ENCODE measurements at regions not wholly inside any gene's neighbourhood (a gene's known extent, or its start where the extent isn't known, plus 50 kb on each side); places are given as distances from the start of the nearest gene placed in this dataset.

- Mint-ChIP-seq H3K27me3 (ENCODE audit: low read depth) (no peaks in the 10 kb centered on the region), H3K36me3 (ENCODE audit: low read depth) (no peaks in the 10 kb centered on the region), H3K27ac (no peak overlapping the region), H3K4me3 (no peak overlapping the region), H3K9me3 (ENCODE audit: insufficient read depth) (no peaks in the 10 kb centered on the region), H3K4me1 (ENCODE audit: low read depth) (no peaks in the 10 kb centered on the region)
- ChIA-PET CTCF (no interaction called here), POLR2A (no interaction called here)
- DNase-seq, result no peak
- ATAC-seq, result no peak
Observed at GRCh38 chr11:80669620-80670019, 1228.8 kb upstream of the TENM4 start.

DNA sequence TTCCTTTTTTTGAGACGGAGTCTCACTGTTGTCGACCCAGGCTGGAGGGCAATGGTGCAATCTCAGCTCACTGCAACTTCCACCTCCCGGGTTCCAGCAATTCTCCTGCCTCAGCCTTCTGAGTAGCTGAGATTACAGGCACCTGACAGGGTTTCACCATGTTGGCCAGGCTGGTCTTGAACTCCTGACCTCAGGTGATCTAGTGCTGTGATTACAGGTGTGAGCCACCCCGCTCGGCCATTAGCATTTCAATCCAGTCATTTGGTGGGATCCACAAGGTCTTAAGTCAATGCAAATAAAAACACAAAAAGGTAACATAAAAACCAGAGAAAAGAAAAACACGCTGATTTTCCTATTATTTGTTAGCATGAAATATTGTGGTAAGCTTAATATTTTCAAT is 1227.2 kb upstream of the TENM4 start:
- no peaks in the 10 kb centered on the region for H3K27me3 Mint-ChIP-seq (ENCODE audit: low read depth)
- CTCF ChIA-PET, result no interaction called here
- no peak for DNase-seq
- no peaks in the 10 kb centered on the region for H3K9me3 Mint-ChIP-seq (ENCODE audit: insufficient read depth)
- no peak for ATAC-seq
- no peaks in the 10 kb centered on the region for H3K4me1 Mint-ChIP-seq (ENCODE audit: low read depth)
- no peak overlapping the region for H3K27ac Mint-ChIP-seq
- H3K36me3 Mint-ChIP-seq (ENCODE audit: low read depth), result no peaks in the 10 kb centered on the region
- H3K4me3 Mint-ChIP-seq, result no peak overlapping the region
- POLR2A ChIA-PET, result no interaction called here

- DNase-seq, result no peak
- no peaks in the 10 kb centered on the region for H3K27me3 Mint-ChIP-seq (ENCODE audit: low read depth)
- ChIA-PET POLR2A (no interaction called here), CTCF (no interaction called here)
- H3K27ac Mint-ChIP-seq, result no peak overlapping the region
- peaks cover under 1% of the 10 kb centered on the region for H3K9me3 Mint-ChIP-seq (ENCODE audit: insufficient read depth)
- ATAC-seq, result no peak
- no peak overlapping the region for H3K4me3 Mint-ChIP-seq
- H3K4me1 Mint-ChIP-seq (ENCODE audit: low read depth), result no peaks in the 10 kb centered on the region
- H3K36me3 Mint-ChIP-seq (ENCODE audit: low read depth), result no peaks in the 10 kb centered on the region
Observed at GRCh38 chr11:80655834-80656233, 1215.0 kb upstream of the TENM4 start.

- no peaks in the 10 kb centered on the region for H3K36me3 Mint-ChIP-seq (ENCODE audit: low read depth)
- no peak overlapping the region for H3K27ac Mint-ChIP-seq
- ATAC-seq (no peak), DNase-seq (no peak)
- CTCF ChIA-PET, result no interaction called here
- POLR2A ChIA-PET, result no interaction called here
- no peaks in the 10 kb centered on the region for H3K9me3 Mint-ChIP-seq (ENCODE audit: insufficient read depth)
- H3K27me3 Mint-ChIP-seq (ENCODE audit: low read depth), result no peaks in the 10 kb centered on the region
- no peaks in the 10 kb centered on the region for H3K4me1 Mint-ChIP-seq (ENCODE audit: low read depth)
- no peak overlapping the region for H3K4me3 Mint-ChIP-seq
Observed at GRCh38 chr11:80650966-80651365, 1210.1 kb upstream of the TENM4 start.

- DNase-seq (no peak), ATAC-seq (no peak)
- ChIA-PET POLR2A (no interaction called here), CTCF (no interaction called here)
- Mint-ChIP-seq H3K4me3 (no peak overlapping the region), H3K27me3 (ENCODE audit: low read depth) (no peaks in the 10 kb centered on the region), H3K36me3 (ENCODE audit: low read depth) (no peaks in the 10 kb centered on the region), H3K4me1 (ENCODE audit: low read depth) (no peaks in the 10 kb centered on the region), H3K9me3 (ENCODE audit: insufficient read depth) (no peaks in the 10 kb centered on the region), H3K27ac (no peak overlapping the region)
Observed at GRCh38 chr11:80649186-80649585, 1208.4 kb upstream of the TENM4 start.

- H3K27ac Mint-ChIP-seq, result no peak overlapping the region
- peaks cover 24% of the 10 kb centered on the region for H3K9me3 Mint-ChIP-seq (ENCODE audit: insufficient read depth)
- H3K27me3 Mint-ChIP-seq (ENCODE audit: low read depth), result no peaks in the 10 kb centered on the region
- H3K4me1 Mint-ChIP-seq (ENCODE audit: low read depth), result no peaks in the 10 kb centered on the region
- no peaks in the 10 kb centered on the region for H3K36me3 Mint-ChIP-seq (ENCODE audit: low read depth)
- ChIA-PET CTCF (no interaction called here), POLR2A (no interaction called here)
- no peak overlapping the region for H3K4me3 Mint-ChIP-seq
- ATAC-seq (no peak), DNase-seq (no peak)
Observed at GRCh38 chr11:80638296-80638695, 1197.5 kb upstream of the TENM4 start.

DNA sequence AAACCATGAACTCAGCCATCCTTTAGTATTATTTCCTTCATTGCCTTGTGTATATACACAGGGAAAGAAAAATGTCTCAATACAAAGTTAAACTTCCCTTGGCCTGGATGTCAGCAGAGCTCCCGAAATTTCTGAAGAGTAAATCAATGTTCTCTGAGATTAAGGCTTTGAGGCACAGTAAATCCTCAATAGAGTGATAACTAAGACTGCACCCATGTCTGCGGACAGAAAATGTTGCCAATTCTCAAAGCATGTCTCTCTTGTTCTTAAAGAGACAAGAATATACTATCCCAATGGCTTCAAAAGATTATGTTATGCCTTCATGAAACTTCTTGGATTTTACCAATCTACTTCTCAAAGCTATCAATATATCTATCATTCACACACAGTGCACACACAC is 1196.7 kb upstream of the TENM4 start:
- ATAC-seq (no peak), DNase-seq (no peak)
- no peaks in the 10 kb centered on the region for H3K27me3 Mint-ChIP-seq (ENCODE audit: low read depth)
- peaks cover 24% of the 10 kb centered on the region for H3K9me3 Mint-ChIP-seq (ENCODE audit: insufficient read depth)
- no peak overlapping the region for H3K4me3 Mint-ChIP-seq
- CTCF ChIA-PET, result no interaction called here
- POLR2A ChIA-PET, result no interaction called here
- no peak overlapping the region for H3K27ac Mint-ChIP-seq
- no peaks in the 10 kb centered on the region for H3K36me3 Mint-ChIP-seq (ENCODE audit: low read depth)
- H3K4me1 Mint-ChIP-seq (ENCODE audit: low read depth), result no peaks in the 10 kb centered on the region

DNA sequence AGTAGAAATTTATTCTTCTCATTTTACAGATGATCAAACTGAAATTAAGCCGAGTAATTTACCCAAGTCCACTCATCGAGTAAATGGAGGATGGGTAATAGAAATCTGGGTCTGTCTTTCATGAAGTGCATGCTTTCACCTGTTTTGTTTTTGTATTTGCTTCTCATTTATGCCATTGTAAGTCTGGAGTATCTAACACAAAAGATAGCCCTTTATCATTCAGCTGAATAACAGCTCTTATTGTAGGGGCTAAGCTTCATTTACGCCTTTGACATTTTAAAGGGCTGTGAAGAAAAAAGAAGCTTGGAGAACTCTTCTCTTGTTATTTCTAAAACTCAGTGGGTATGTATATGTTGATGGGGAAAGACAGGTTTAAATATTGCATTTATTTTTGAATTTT is 1196.2 kb upstream of the TENM4 start:
- Mint-ChIP-seq H3K9me3 (ENCODE audit: insufficient read depth) (peaks cover 24% of the 10 kb centered on the region), H3K4me3 (no peak overlapping the region), H3K36me3 (ENCODE audit: low read depth) (no peaks in the 10 kb centered on the region), H3K27ac (no peak overlapping the region), H3K4me1 (ENCODE audit: low read depth) (no peaks in the 10 kb centered on the region), H3K27me3 (ENCODE audit: low read depth) (no peaks in the 10 kb centered on the region)
- DNase-seq (no peak), ATAC-seq (no peak)
- ChIA-PET POLR2A (no interaction called here), CTCF (no interaction called here)

DNA sequence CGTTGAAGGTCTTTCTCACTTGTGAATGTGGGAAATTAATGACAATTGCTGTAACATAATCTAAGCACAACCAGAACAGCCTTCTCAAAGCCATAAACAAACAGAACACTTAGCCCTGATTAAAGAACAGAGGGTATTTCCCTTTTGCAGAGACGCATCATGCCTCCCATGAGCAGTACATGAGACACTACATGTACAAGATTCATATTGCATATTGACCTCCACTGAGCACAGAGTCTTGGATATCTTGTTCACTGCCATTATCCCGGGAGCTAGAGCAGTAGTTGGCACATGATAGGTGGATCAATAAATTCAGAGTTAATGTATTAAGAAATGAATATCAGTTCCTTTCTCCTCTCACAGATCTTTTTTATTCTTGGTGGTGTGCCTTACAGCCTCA is 1194.3 kb upstream of the TENM4 start:
- H3K27ac Mint-ChIP-seq, result no peak overlapping the region
- no peak overlapping the region for H3K4me3 Mint-ChIP-seq
- H3K9me3 Mint-ChIP-seq (ENCODE audit: insufficient read depth), result peaks cover 17% of the 10 kb centered on the region
- CTCF ChIA-PET, result no interaction called here
- H3K27me3 Mint-ChIP-seq (ENCODE audit: low read depth), result no peaks in the 10 kb centered on the region
- ATAC-seq (no peak), DNase-seq (no peak)
- no peaks in the 10 kb centered on the region for H3K4me1 Mint-ChIP-seq (ENCODE audit: low read depth)
- H3K36me3 Mint-ChIP-seq (ENCODE audit: low read depth), result no peaks in the 10 kb centered on the region
- POLR2A ChIA-PET, result no interaction called here

GRCh38 chr11:80632691-80633090 is 1191.9 kb upstream of the TENM4 start:
- POLR2A ChIA-PET, result no interaction called here
- H3K36me3 Mint-ChIP-seq (ENCODE audit: low read depth), result no peaks in the 10 kb centered on the region
- H3K4me1 Mint-ChIP-seq (ENCODE audit: low read depth), result no peaks in the 10 kb centered on the region
- DNase-seq (no peak), ATAC-seq (no peak)
- H3K9me3 Mint-ChIP-seq (ENCODE audit: insufficient read depth), result peaks cover 9% of the 10 kb centered on the region
- H3K27me3 Mint-ChIP-seq (ENCODE audit: low read depth), result no peaks in the 10 kb centered on the region
- CTCF ChIA-PET, result no interaction called here
- no peak overlapping the region for H3K4me3 Mint-ChIP-seq
- no peak overlapping the region for H3K27ac Mint-ChIP-seq

- POLR2A ChIA-PET, result no interaction called here
- H3K4me1 Mint-ChIP-seq (ENCODE audit: low read depth), result no peaks in the 10 kb centered on the region
- ATAC-seq (no peak), DNase-seq (no peak)
- peaks cover 9% of the 10 kb centered on the region for H3K9me3 Mint-ChIP-seq (ENCODE audit: insufficient read depth)
- no peaks in the 10 kb centered on the region for H3K36me3 Mint-ChIP-seq (ENCODE audit: low read depth)
- CTCF ChIA-PET, result no interaction called here
- no peak overlapping the region for H3K27ac Mint-ChIP-seq
- no peaks in the 10 kb centered on the region for H3K27me3 Mint-ChIP-seq (ENCODE audit: low read depth)
- H3K4me3 Mint-ChIP-seq, result no peak overlapping the region
Observed at GRCh38 chr11:80632156-80632555, 1191.3 kb upstream of the TENM4 start.

DNA sequence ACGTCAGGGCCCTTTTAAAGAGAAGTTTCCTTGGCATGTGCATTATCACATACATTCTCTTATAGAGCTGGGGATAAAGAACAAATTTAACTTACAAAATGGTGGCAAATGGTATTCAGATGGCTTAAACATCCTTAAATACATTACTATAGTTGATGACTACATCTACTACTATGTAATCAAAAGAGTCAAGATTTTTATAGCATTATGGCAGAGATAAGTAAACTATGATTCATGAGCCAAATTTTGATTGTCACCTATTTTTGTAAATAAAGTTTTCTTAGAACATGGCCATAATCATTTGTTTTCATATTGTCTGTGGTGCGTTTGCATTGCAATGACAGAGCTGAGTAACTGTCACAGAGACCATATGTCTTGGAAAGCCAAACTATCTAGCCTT is 1188.6 kb upstream of the TENM4 start:
- Mint-ChIP-seq H3K9me3 (ENCODE audit: insufficient read depth) (peaks cover 9% of the 10 kb centered on the region), H3K4me3 (no peak overlapping the region), H3K4me1 (ENCODE audit: low read depth) (no peaks in the 10 kb centered on the region), H3K36me3 (ENCODE audit: low read depth) (no peaks in the 10 kb centered on the region), H3K27me3 (ENCODE audit: low read depth) (no peaks in the 10 kb centered on the region), H3K27ac (no peak overlapping the region)
- ATAC-seq (no peak), DNase-seq (no peak)
- ChIA-PET CTCF (no interaction called here), POLR2A (no interaction called here)

- Mint-ChIP-seq H3K4me1 (ENCODE audit: low read depth) (no peaks in the 10 kb centered on the region), H3K27ac (no peak overlapping the region), H3K9me3 (ENCODE audit: insufficient read depth) (peaks cover 9% of the 10 kb centered on the region), H3K4me3 (no peak overlapping the region), H3K36me3 (ENCODE audit: low read depth) (no peaks in the 10 kb centered on the region), H3K27me3 (ENCODE audit: low read depth) (no peaks in the 10 kb centered on the region)
- no peak for ATAC-seq
- no peak for DNase-seq
- ChIA-PET CTCF (no interaction called here), POLR2A (no interaction called here)
Observed at GRCh38 chr11:80627364-80627763, 1186.5 kb upstream of the TENM4 start.

DNA sequence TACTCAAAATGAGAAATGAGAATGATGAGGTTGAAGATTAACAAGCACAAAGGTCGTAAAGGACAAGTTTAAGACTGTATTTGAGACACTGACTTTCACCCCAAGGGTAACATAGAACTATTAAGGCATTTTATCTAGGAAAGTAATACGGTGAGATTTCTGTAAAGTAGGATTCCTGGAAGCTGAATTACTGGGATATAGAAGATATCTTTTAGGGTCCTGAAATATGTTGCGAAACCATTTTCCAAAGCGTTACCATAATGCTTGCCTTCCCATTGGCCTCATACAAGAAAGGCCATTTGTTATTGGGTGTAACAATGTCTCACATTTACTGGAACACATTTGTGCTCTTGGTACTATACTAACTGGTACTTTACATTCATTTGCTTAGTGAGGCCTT is 1185.9 kb upstream of the TENM4 start:
- Mint-ChIP-seq H3K36me3 (ENCODE audit: low read depth) (no peaks in the 10 kb centered on the region), H3K4me3 (no peak overlapping the region), H3K9me3 (ENCODE audit: insufficient read depth) (peaks cover 9% of the 10 kb centered on the region), H3K27me3 (ENCODE audit: low read depth) (no peaks in the 10 kb centered on the region), H3K27ac (no peak overlapping the region), H3K4me1 (ENCODE audit: low read depth) (no peaks in the 10 kb centered on the region)
- ATAC-seq (no peak), DNase-seq (no peak)
- CTCF ChIA-PET, result no interaction called here
- POLR2A ChIA-PET, result no interaction called here
